IMR-90 (cell line): ENCODE measurements at regions not wholly inside any gene's neighbourhood (a gene's known extent, or its start where the extent isn't known, plus 50 kb on each side); places are given as distances from the start of the nearest gene placed in this dataset.

Experiments used
- ATAC-seq: fragments of 200-7000 bp; cut with Tn5 transposase; 2 replicates; pipeline ENCODE4 v1.9.1; 2020; ENCODE audit warnings: low read depth, mild to moderate bottlenecking, moderate library complexity
- BruUV-seq: library from RNA; stranded (reverse); fragments of 400-500 nt; replicated peaks from 2 replicates; lab custom pipeline; 2021; lab: Mats Ljungman, UMichigan
- CTCF ChIA-PET: fragments of 300-600 bp; formaldehyde crosslinking; extraction: SDS; loops from one replicate; lab custom pipeline; 2021; ENCODE audit warnings: antibody characterized with exemption; lab: Yijun Ruan, JAX
- POLR2A ChIA-PET: fragments of 300-600 bp; sonication (Branson Sonifier 250); formaldehyde crosslinking; loops from one replicate; lab custom pipeline; 2022; ENCODE audit warnings: antibody characterized with exemption; ENCODE audit not compliant: unreplicated experiment; lab: Charles Lee
- DNase-seq: peaks from one replicate; pipeline ENCODE4 v3.0.0; 2013
- H2AFZ ChIP-seq: replicated peaks from 2 replicates; pipeline ENCODE3; 2013; ENCODE audit warnings: low read length, mild to moderate bottlenecking; ENCODE audit not compliant: poor library complexity
- H2AK5ac ChIP-seq: 2 replicates; pipeline ENCODE4 v1.6.1; 2013; ENCODE audit warnings: low read depth, low read length, inconsistent platforms
- H2AK9ac ChIP-seq: replicated peaks from 2 replicates; pipeline ENCODE3; 2013; ENCODE audit warnings: mild to moderate bottlenecking, low read depth, low read length, moderate library complexity; ENCODE audit not compliant: poor library complexity
- H2BK120ac ChIP-seq: 2 replicates; pipeline ENCODE4 v1.6.1; 2013; ENCODE audit warnings: low read depth, low read length, inconsistent platforms
- H2BK15ac ChIP-seq: 3 replicates; pipeline ENCODE4 v1.6.1; 2013; ENCODE audit warnings: low read depth, low read length, inconsistent platforms
- H2BK20ac ChIP-seq: 2 replicates; pipeline ENCODE4 v1.6.1; 2013; ENCODE audit warnings: low read depth, mild to moderate bottlenecking, inconsistent platforms, low read length, moderate library complexity
- H2BK5ac ChIP-seq: 2 replicates; pipeline ENCODE4 v1.6.1; 2013; ENCODE audit warnings: mild to moderate bottlenecking, low read depth, low read length, inconsistent platforms; ENCODE audit not compliant: poor library complexity, severe bottlenecking
- H3K14ac ChIP-seq: replicated peaks from 2 replicates; pipeline ENCODE4 v1.6.1; 2013; ENCODE audit warnings: low read depth, low read length, inconsistent platforms
- H3K18ac ChIP-seq: 2 replicates; pipeline ENCODE4 v1.6.1; 2013; ENCODE audit warnings: low read depth, low read length, control low read depth
- H3K23ac ChIP-seq: 2 replicates; pipeline ENCODE4 v1.6.1; 2013; ENCODE audit warnings: low read depth, low read length, inconsistent platforms
- H3K27ac ChIP-seq: 2 replicates; pipeline ENCODE4 v1.5.1; 2013; ENCODE audit warnings: mild to moderate bottlenecking, control low read depth, low read length; ENCODE audit not compliant: insufficient read depth
- H3K27me3 ChIP-seq: 2 replicates; pipeline ENCODE4 v1.6.1; 2013; ENCODE audit warnings: low read length; ENCODE audit not compliant: control insufficient read depth, insufficient read depth
- H3K36me3 ChIP-seq: 2 replicates; pipeline ENCODE4 v1.6.1; 2013; ENCODE audit warnings: low read length, mixed read lengths; ENCODE audit not compliant: control insufficient read depth, insufficient read depth
- H3K4ac ChIP-seq: 2 replicates; pipeline ENCODE4 v1.6.1; 2013; ENCODE audit warnings: low read depth, low read length, inconsistent platforms
- H3K4me1 ChIP-seq: 2 replicates; pipeline ENCODE4 v1.6.1; 2013; ENCODE audit warnings: low read length, mixed read lengths; ENCODE audit not compliant: control insufficient read depth, insufficient read depth
- H3K4me2 ChIP-seq: 2 replicates; pipeline ENCODE4 v1.6.1; 2013; ENCODE audit warnings: low read depth, mild to moderate bottlenecking, control low read depth, low read length, moderate library complexity
- H3K4me3 ChIP-seq: 2 replicates; pipeline ENCODE4 v1.5.1; 2013; ENCODE audit warnings: low read depth, mild to moderate bottlenecking, control low read depth, low read length, moderate library complexity; ENCODE audit not compliant: insufficient read depth
- H3K56ac ChIP-seq: 2 replicates; pipeline ENCODE4 v1.6.1; 2013; ENCODE audit warnings: low read length, inconsistent platforms; ENCODE audit not compliant: insufficient read depth; ENCODE audit errors: extremely low read depth
- H3K79me1 ChIP-seq, 2 experiments: 2 replicates each; pipeline ENCODE4 v1.6.1; 2013; ENCODE audit warnings: low read length in 2 of 2, inconsistent platforms in 1 of 2, low read depth in 1 of 2
- H3K9ac ChIP-seq: 2 replicates; pipeline ENCODE4 v1.6.1; 2013; ENCODE audit warnings: low read depth, low read length, control low read depth
- H3K9me1 ChIP-seq: 2 replicates; pipeline ENCODE4 v1.6.1; 2013; ENCODE audit warnings: low read length, inconsistent platforms; ENCODE audit not compliant: insufficient read depth
- H3K9me3 ChIP-seq: 2 replicates; pipeline ENCODE4 v1.6.1; 2013; ENCODE audit warnings: low read length; ENCODE audit not compliant: control insufficient read depth, insufficient read depth
- H4K20me1 ChIP-seq: 2 replicates; pipeline ENCODE4 v1.6.1; 2013; ENCODE audit warnings: low read length, inconsistent platforms; ENCODE audit not compliant: insufficient read depth
- H4K5ac ChIP-seq: 2 replicates; pipeline ENCODE4 v1.6.1; 2013; ENCODE audit warnings: mild to moderate bottlenecking, low read depth, low read length, control low read depth
- H4K8ac ChIP-seq, 2 experiments: 2 replicates each; pipeline ENCODE4 v1.6.1; 2013; ENCODE audit warnings: low read depth in 2 of 2, low read length in 2 of 2, control low read depth in 1 of 2, inconsistent platforms in 1 of 2
- H4K91ac ChIP-seq: 2 replicates; pipeline ENCODE4 v1.6.1; 2013; ENCODE audit warnings: low read depth, low read length, inconsistent platforms; ENCODE audit not compliant: insufficient read depth
- CHD1 ChIP-seq: IDR thresholded peaks from 2 replicates; pipeline ENCODE4 v1.6.1; 2012; ENCODE audit warnings: low read depth, low read length, improper control_type of control experiment
- MXI1 ChIP-seq: IDR thresholded peaks from 2 replicates; pipeline ENCODE4 v1.6.1; 2012; ENCODE audit warnings: low read depth, mild to moderate bottlenecking, low read length, moderate library complexity, borderline replicate concordance
- SMC3 ChIP-seq: fragments of 150-350 bp; IDR thresholded peaks from 2 replicates; pipeline ENCODE4 v1.6.1; 2016; ENCODE audit warnings: low read depth, mild to moderate bottlenecking, antibody characterized with exemption, low read length, moderate library complexity
- WGBS, 2 experiments: methylation state at CpG; one replicate each; pipeline versions ENCODE4 v1.1.5 to v1.1.7; 2013; ENCODE audit warnings: missing lambda C conversion rate in 2 of 2; ENCODE audit not compliant: insufficient read length in 1 of 2; ENCODE audit errors: extremely low coverage in 2 of 2; 5-methylcytosine and 5-hydroxymethylcytosine counted together
- dilution Hi-C: fragments of 300-500 bp; cut with HindIII; formaldehyde crosslinking; loops from one replicate; pipeline ENCODE4 v1.14.3; 2018; ENCODE audit warnings: low sequenced_read_pairs; ENCODE audit not compliant: unreplicated experiment
- in situ Hi-C: fragments of 300-500 bp; cut with MboI; formaldehyde crosslinking; loops from 3 replicates; pipeline ENCODE4 v1.14.3; 2019; ENCODE audit warnings: low sequenced_read_pairs, inconsistent platforms, mixed read lengths
- intact Hi-C: fragments of 100-400 bp; cut with micrococcal nuclease; formaldehyde crosslinking; loops from 2 replicates; pipeline ENCODE4 v1.10.0; 2022
- TF ChIP-seq, protein P1 (sequence below): fragments of 150-350 bp; IDR thresholded peaks from 2 replicates; pipeline ENCODE4 v1.6.1; 2017; ENCODE audit warnings: mild to moderate bottlenecking, antibody characterized with exemption, low read length, low read depth
- TF ChIP-seq, protein P2 (sequence below): conservative IDR thresholded peaks from 2 replicates; pipeline ENCODE4 v1.5.1; 2012; ENCODE audit warnings: mild to moderate bottlenecking, low read depth, low read length, improper control_type of control experiment

DNA sequence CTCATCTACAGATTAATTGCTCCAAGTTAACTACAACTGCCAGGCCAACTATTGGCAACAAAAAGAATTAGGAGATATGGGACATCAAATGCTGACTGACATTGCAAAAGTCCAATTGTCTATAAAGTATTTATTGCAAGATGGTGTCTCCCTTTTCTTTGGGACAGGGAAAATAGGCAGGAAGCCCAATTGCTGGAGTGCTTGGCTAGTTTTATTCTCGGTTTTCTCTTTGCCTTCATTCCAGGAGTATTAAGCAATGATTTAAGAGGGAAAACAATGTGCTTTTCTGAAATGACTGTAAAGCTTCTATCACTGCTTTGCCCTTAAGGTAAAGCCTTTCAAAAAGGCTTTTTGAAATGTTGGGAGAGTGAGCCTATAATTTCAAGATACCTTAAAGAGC lies 62.8 kb upstream of the DIAPH2 start:
- no peak overlapping the region for H2AK9ac ChIP-seq
- no peak overlapping the region for H2BK20ac ChIP-seq
- no CpG with 5 or more reads among the region's 1 CpG for WGBS, 2 experiments
- no peak for DNase-seq
- ChIA-PET CTCF (no interaction called here), POLR2A (no interaction called here)
- H3K36me3 ChIP-seq, result no peaks in the 10 kb centered on the region
- H3K9me3 ChIP-seq, result no peaks in the 10 kb centered on the region
- BruUV-seq, result no TSS peak
- H3K14ac ChIP-seq, result no peak overlapping the region
- no peak overlapping the region for H2AFZ ChIP-seq
- no peaks in the 10 kb centered on the region; the same call in 1 of the 2 replicates for H3K27me3 ChIP-seq
- H3K4me1 ChIP-seq, result no peaks in the 10 kb centered on the region
- in situ Hi-C loops (no loop called here), dilution Hi-C loops (no loop called here), intact Hi-C loops (no loop called here)
- no peak overlapping the region for H3K56ac ChIP-seq
- TF ChIP-seq CHD1 (no peak), MXI1 (no peak), SMC3 (no peak)
- TF ChIP-seq, protein P1, sequence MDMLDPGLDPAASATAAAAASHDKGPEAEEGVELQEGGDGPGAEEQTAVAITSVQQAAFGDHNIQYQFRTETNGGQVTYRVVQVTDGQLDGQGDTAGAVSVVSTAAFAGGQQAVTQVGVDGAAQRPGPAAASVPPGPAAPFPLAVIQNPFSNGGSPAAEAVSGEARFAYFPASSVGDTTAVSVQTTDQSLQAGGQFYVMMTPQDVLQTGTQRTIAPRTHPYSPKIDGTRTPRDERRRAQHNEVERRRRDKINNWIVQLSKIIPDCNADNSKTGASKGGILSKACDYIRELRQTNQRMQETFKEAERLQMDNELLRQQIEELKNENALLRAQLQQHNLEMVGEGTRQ, result no peak
- TF ChIP-seq, protein P2, sequence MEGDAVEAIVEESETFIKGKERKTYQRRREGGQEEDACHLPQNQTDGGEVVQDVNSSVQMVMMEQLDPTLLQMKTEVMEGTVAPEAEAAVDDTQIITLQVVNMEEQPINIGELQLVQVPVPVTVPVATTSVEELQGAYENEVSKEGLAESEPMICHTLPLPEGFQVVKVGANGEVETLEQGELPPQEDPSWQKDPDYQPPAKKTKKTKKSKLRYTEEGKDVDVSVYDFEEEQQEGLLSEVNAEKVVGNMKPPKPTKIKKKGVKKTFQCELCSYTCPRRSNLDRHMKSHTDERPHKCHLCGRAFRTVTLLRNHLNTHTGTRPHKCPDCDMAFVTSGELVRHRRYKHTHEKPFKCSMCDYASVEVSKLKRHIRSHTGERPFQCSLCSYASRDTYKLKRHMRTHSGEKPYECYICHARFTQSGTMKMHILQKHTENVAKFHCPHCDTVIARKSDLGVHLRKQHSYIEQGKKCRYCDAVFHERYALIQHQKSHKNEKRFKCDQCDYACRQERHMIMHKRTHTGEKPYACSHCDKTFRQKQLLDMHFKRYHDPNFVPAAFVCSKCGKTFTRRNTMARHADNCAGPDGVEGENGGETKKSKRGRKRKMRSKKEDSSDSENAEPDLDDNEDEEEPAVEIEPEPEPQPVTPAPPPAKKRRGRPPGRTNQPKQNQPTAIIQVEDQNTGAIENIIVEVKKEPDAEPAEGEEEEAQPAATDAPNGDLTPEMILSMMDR, result no peak
- H3K23ac ChIP-seq, result no peak overlapping the region
- H2BK15ac ChIP-seq, result no peak overlapping the region
- no peak overlapping the region for H3K4me2 ChIP-seq
- no peak overlapping the region for H4K91ac ChIP-seq
- no peak overlapping the region for H2AK5ac ChIP-seq
- no peaks in the 10 kb centered on the region for H3K79me1 ChIP-seq
- no peak overlapping the region for H2BK120ac ChIP-seq
- no peak overlapping the region for H3K9ac ChIP-seq
- H4K5ac ChIP-seq, result no peak overlapping the region
- no peak overlapping the region for H2BK5ac ChIP-seq
- ATAC-seq, result no peak
- H3K9me1 ChIP-seq, result no peaks in the 10 kb centered on the region
- H4K20me1 ChIP-seq, result no peaks in the 10 kb centered on the region
- no peak overlapping the region for H3K4me3 ChIP-seq
- no peak overlapping the region for H4K8ac ChIP-seq
- no peak overlapping the region for H3K18ac ChIP-seq
- H3K27ac ChIP-seq, result no peak overlapping the region
- no peak overlapping the region for H3K4ac ChIP-seq
